ENCODE measurements at regions not wholly inside any gene's neighbourhood (a gene's known extent, or its start where the extent isn't known, plus 50 kb on each side); places are given as distances from the start of the nearest gene placed in this dataset.

GRCh38 chr10:4661511-4662255 lies 164.3 kb upstream of the AKR1E2 start:
- Mint-ChIP-seq H3K4me1 (peaks cover 2% of the 10 kb centered on the region), H3K27me3 (peaks cover 20% of the 10 kb centered on the region), H3K27ac (no peak overlapping the region), H3K4me3 (no peak overlapping the region), H3K36me3 (ENCODE audit: low read depth) (peaks cover 3% of the 10 kb centered on the region)
- H3K9me3 ChIP-seq (ENCODE audit: control insufficient read depth, low read length, poor library complexity, severe bottlenecking) = no peaks in the 10 kb centered on the region
- DNase-seq (no peak), ATAC-seq (no peak)

DNA sequence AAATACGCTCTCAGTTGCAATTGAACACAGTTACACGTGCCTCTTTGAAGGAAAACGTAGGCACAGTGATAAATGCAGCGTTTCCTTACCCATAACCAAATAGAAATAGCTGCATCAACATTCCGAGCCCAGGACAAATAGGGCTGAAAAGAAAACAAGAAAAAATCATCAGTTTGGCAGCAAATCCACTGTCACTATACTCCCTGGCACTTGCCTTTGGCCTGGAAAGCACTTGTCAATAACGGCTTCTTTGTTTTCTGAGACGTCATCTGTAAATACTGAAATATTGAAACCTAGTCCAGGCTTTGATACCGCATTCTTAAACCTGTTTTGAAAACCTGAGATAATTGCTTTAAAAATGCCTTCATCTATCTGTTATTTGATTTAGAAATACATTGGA lies 167.2 kb upstream of the AKR1E2 start:
- H3K27ac Mint-ChIP-seq = no peak overlapping the region
- H3K36me3 Mint-ChIP-seq (ENCODE audit: low read depth) = peaks cover 3% of the 10 kb centered on the region
- DNase-seq (no peak), ATAC-seq (no peak)
- no peak overlapping the region for H3K4me3 Mint-ChIP-seq
- peaks cover 20% of the 10 kb centered on the region for H3K27me3 Mint-ChIP-seq
- H3K9me3 ChIP-seq (ENCODE audit: control insufficient read depth, low read length, poor library complexity, severe bottlenecking) = no peaks in the 10 kb centered on the region
- H3K4me1 Mint-ChIP-seq = peaks cover 4% of the 10 kb centered on the region

GRCh38 chr10:4656576-4657194 lies 169.3 kb upstream of the AKR1E2 start:
- H3K27ac Mint-ChIP-seq = no peak overlapping the region
- ATAC-seq (peak; percentile 58), DNase-seq (peak; percentile 14 to 26 (median 19))
- H3K36me3 Mint-ChIP-seq (ENCODE audit: low read depth) = peaks cover 3% of the 10 kb centered on the region
- no peaks in the 10 kb centered on the region for H3K9me3 ChIP-seq (ENCODE audit: control insufficient read depth, low read length, poor library complexity, severe bottlenecking)
- no peak overlapping the region for H3K4me3 Mint-ChIP-seq
- peaks cover 11% of the 10 kb centered on the region for H3K4me1 Mint-ChIP-seq
- H3K27me3 Mint-ChIP-seq = peaks cover 13% of the 10 kb centered on the region

- no peak overlapping the region for H3K4me3 Mint-ChIP-seq
- H3K27me3 Mint-ChIP-seq = peaks cover 9% of the 10 kb centered on the region
- no peak for DNase-seq
- no peak overlapping the region for H3K27ac Mint-ChIP-seq
- H3K4me1 Mint-ChIP-seq = peaks cover 16% of the 10 kb centered on the region
- no peaks in the 10 kb centered on the region for H3K9me3 ChIP-seq (ENCODE audit: control insufficient read depth, low read length, poor library complexity, severe bottlenecking)
- peaks cover 3% of the 10 kb centered on the region for H3K36me3 Mint-ChIP-seq (ENCODE audit: low read depth)
- ATAC-seq = no peak
Measured at GRCh38 chr10:4655879-4656278, 170.1 kb upstream of the AKR1E2 start.

DNA sequence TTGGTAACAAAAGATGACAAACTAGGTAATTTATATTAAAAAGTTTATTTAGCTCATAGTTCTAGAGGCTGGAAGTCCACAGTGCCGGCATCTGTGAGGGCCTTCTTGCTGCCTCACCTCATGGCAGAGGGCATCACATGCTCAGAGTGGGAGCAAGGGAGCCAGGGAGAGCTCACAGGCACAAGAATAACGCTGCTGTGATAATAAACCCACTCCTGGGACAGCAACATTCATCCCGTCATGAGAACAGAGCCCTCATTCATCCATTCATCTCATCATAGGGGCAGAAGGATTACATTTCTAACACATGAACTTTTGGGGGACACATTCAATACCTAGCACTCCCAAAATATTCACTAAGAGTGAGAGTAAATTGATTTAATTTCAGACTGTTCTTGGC lies 170.6 kb upstream of the AKR1E2 start:
- H3K9me3 ChIP-seq (ENCODE audit: control insufficient read depth, low read length, poor library complexity, severe bottlenecking) = no peaks in the 10 kb centered on the region
- no peak for DNase-seq
- peaks cover under 1% of the 10 kb centered on the region for H3K36me3 Mint-ChIP-seq (ENCODE audit: low read depth)
- peak overlapping the region; percentile 61 for H3K27ac Mint-ChIP-seq
- no peak overlapping the region for H3K4me3 Mint-ChIP-seq
- peaks cover 4% of the 10 kb centered on the region for H3K27me3 Mint-ChIP-seq
- H3K4me1 Mint-ChIP-seq = peaks cover 16% of the 10 kb centered on the region
- no peak for ATAC-seq

DNA sequence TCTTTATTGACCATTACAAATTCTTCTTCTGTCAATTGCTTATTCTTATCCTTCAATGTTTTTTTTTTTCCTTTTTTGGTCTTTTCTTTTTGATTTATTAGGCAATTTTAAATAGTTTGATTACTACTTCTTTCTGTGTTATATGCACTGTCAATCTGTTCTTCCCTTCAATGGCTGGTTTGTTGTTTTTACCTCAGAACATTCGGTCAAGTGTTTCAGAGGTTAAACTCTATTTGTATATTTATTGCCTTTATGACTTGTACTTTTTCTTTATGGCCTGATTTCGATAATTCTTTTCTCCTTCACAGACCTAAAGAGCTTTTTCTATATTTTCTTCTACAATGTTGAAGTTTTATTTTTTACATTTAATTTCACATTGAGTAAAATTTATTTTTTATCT lies 171.5 kb upstream of the AKR1E2 start:
- no peak overlapping the region for H3K4me3 Mint-ChIP-seq
- peaks cover 19% of the 10 kb centered on the region for H3K4me1 Mint-ChIP-seq
- no peak for DNase-seq
- no peaks in the 10 kb centered on the region for H3K36me3 Mint-ChIP-seq (ENCODE audit: low read depth)
- no peak for ATAC-seq
- H3K27ac Mint-ChIP-seq = peak overlapping the region; percentile 61
- no peaks in the 10 kb centered on the region for H3K27me3 Mint-ChIP-seq
- H3K9me3 ChIP-seq (ENCODE audit: control insufficient read depth, low read length, poor library complexity, severe bottlenecking) = no peaks in the 10 kb centered on the region

DNA sequence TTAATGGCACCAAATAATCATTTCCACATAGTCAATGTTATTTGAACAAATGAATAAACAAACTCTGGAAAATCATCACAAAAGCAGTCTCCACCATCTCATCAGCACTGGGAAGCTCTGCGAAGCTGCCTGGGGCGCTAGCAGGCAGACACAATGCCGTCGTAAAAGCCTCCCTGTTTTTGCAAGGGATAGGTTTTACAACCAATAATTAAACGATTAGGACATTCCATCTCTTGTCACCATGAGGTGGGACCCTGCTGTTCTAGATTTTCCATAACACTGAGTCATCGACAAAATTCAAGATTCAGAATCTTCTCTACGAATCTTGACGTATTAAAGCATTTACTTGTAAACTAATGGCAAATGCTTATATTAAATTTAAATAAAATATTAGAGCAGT lies 172.8 kb upstream of the AKR1E2 start:
- Mint-ChIP-seq H3K27ac (no peak overlapping the region), H3K4me1 (peaks cover 19% of the 10 kb centered on the region), H3K36me3 (ENCODE audit: low read depth) (no peaks in the 10 kb centered on the region), H3K27me3 (no peaks in the 10 kb centered on the region), H3K4me3 (no peak overlapping the region)
- no peaks in the 10 kb centered on the region for H3K9me3 ChIP-seq (ENCODE audit: control insufficient read depth, low read length, poor library complexity, severe bottlenecking)
- no peak for DNase-seq
- no peak for ATAC-seq

DNA sequence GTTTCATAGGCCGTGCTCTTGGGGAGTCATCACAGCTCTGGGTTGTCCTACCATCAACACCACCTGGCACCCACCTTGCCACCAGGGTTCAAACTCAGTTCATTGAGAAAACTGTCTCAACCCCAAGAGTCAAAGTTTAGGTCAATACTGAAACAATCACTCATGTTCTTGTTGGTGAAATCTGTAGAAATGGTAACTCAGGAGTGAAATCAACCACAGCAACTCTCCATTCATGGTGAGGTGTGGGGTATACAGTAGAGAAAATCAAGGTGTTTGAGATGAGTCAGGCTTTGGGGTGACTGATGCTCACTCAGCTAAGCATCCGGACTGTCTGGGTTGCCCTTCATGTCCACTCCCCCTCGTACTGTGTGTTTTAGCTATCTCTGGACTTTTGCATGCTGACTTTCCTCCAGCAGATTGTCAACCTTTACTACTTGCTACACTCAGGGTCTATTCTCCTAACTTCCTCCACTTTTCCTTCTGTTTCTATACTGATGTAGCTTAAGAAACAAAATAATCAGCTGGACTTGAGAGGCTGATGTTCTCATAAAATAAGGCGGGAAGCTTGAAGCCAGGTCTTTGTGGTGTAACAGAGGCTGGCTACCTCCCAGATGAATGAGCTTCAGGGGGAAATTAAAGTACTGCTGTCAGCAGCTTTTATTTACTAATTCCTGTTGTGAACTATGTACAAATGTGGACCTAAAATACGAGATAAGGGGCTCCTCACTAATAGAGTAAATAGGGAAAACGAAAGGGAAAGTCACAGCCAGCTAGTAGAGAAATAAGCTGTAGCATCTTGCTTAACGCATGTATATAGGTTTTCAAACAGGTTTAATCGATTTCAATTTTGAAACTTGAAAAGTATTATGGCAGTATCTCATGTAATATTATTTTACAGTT lies 173.6 kb upstream of the AKR1E2 start:
- peaks cover 19% of the 10 kb centered on the region for H3K4me1 Mint-ChIP-seq
- no peaks in the 10 kb centered on the region for H3K36me3 Mint-ChIP-seq (ENCODE audit: low read depth)
- H3K4me3 Mint-ChIP-seq = peak overlapping the region; percentile 9
- H3K9me3 ChIP-seq (ENCODE audit: control insufficient read depth, low read length, poor library complexity, severe bottlenecking) = no peaks in the 10 kb centered on the region
- DNase-seq = no peak
- H3K27me3 Mint-ChIP-seq = no peaks in the 10 kb centered on the region
- no peak overlapping the region for H3K27ac Mint-ChIP-seq
- ATAC-seq = no peak

DNA sequence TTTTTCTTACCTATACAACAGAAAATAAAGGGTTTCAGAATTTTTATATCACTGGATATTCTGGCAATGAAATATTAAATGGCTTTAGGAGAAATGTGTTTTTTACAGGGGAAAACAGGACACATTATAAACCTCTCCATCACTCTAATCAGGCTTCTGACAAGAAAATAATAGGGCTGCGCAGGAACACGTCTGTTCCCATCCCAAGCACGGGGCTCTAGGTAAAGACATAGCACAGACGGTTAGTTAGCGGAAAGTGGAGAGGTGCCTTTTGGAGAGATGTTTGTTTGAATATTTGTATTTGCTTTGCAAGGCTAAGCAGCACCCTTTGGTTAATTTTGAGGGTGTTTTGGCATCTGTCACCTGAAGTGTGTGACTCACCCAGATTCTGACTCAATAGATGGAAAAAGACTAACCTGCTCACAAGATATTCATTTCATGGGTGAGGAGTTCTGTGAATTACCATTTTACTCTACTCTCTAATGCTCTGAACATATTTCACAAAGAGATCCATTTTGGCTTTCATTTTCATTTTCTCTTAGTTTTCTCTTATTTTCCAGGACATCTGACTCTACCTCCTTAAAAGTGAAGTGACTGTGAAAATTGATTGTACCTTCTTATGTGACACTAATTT lies 174.5 kb upstream of the AKR1E2 start:
- no peak for DNase-seq
- Mint-ChIP-seq H3K4me1 (peaks cover 19% of the 10 kb centered on the region), H3K4me3 (peak overlapping the region; percentile 9), H3K27ac (no peak overlapping the region), H3K36me3 (ENCODE audit: low read depth) (no peaks in the 10 kb centered on the region), H3K27me3 (no peaks in the 10 kb centered on the region)
- H3K9me3 ChIP-seq (ENCODE audit: control insufficient read depth, low read length, poor library complexity, severe bottlenecking) = no peaks in the 10 kb centered on the region
- no peak for ATAC-seq

GRCh38 chr10:4650582-4650981 lies 175.4 kb upstream of the AKR1E2 start:
- no peak for ATAC-seq
- Mint-ChIP-seq H3K36me3 (ENCODE audit: low read depth) (no peaks in the 10 kb centered on the region), H3K27me3 (no peaks in the 10 kb centered on the region), H3K27ac (no peak overlapping the region), H3K4me1 (peaks cover 19% of the 10 kb centered on the region), H3K4me3 (no peak overlapping the region)
- DNase-seq = no peak
- no peaks in the 10 kb centered on the region for H3K9me3 ChIP-seq (ENCODE audit: control insufficient read depth, low read length, poor library complexity, severe bottlenecking)

- no peaks in the 10 kb centered on the region for H3K36me3 Mint-ChIP-seq (ENCODE audit: low read depth)
- no peaks in the 10 kb centered on the region for H3K27me3 Mint-ChIP-seq
- no peak overlapping the region for H3K27ac Mint-ChIP-seq
- no peak for DNase-seq
- H3K4me3 Mint-ChIP-seq = no peak overlapping the region
- ATAC-seq = no peak
- H3K9me3 ChIP-seq (ENCODE audit: control insufficient read depth, low read length, poor library complexity, severe bottlenecking) = no peaks in the 10 kb centered on the region
- H3K4me1 Mint-ChIP-seq = peaks cover 17% of the 10 kb centered on the region
Measured at GRCh38 chr10:4649886-4650508, 176.0 kb upstream of the AKR1E2 start.

- no peaks in the 10 kb centered on the region for H3K9me3 ChIP-seq (ENCODE audit: control insufficient read depth, low read length, poor library complexity, severe bottlenecking)
- ATAC-seq (no peak), DNase-seq (no peak)
- no peak overlapping the region for H3K4me3 Mint-ChIP-seq
- H3K4me1 Mint-ChIP-seq = peaks cover 17% of the 10 kb centered on the region
- no peak overlapping the region for H3K27ac Mint-ChIP-seq
- no peaks in the 10 kb centered on the region for H3K36me3 Mint-ChIP-seq (ENCODE audit: low read depth)
- no peaks in the 10 kb centered on the region for H3K27me3 Mint-ChIP-seq
Measured at GRCh38 chr10:4649471-4649870, 176.5 kb upstream of the AKR1E2 start.

GRCh38 chr10:4648999-4649398 lies 177.0 kb upstream of the AKR1E2 start:
- no peaks in the 10 kb centered on the region for H3K27me3 Mint-ChIP-seq
- ATAC-seq (no peak), DNase-seq (no peak)
- H3K4me1 Mint-ChIP-seq = peaks cover 17% of the 10 kb centered on the region
- H3K4me3 Mint-ChIP-seq = no peak overlapping the region
- no peaks in the 10 kb centered on the region for H3K36me3 Mint-ChIP-seq (ENCODE audit: low read depth)
- no peak overlapping the region for H3K27ac Mint-ChIP-seq
- no peaks in the 10 kb centered on the region for H3K9me3 ChIP-seq (ENCODE audit: control insufficient read depth, low read length, poor library complexity, severe bottlenecking)
